ENCODE measurements at regions not wholly inside any gene's neighbourhood (a gene's known extent, or its start where the extent isn't known, plus 50 kb on each side); places are given as distances from the start of the nearest gene placed in this dataset.
"Not testable (repeated sequence)": the region's sequence is repeated elsewhere in the genome, so short reads cannot be mapped to it uniquely, and the experiment has no call there.

DNA sequence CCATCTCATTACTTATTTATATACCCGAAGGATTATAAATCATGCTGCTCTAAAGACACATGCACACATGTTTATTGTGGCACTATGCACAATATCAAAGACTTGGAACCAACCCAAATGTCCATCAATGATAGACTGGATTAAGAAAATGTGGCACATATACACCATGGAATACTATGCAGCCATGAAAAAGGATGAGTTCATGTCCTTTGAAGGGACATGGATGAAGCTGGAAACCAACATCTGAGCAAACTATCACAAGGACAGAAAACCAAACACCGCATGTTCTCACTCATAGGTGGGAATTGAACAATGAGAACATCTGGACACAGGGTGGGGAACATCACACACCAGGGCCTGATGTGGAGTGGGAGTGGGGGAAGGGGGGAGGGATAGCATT lies 645.0 kb upstream of the CDH10 start:
- H3K36me3 ChIP-seq (ENCODE audit: control insufficient read depth, insufficient read depth, low read length, severe bottlenecking); H3K27me3 ChIP-seq (replicated peaks; ENCODE audit: control insufficient read depth, insufficient read depth, low read length); H3K9ac ChIP-seq (ENCODE audit: low read length); H3K4me1 ChIP-seq (ENCODE audit: control insufficient read depth, insufficient read depth, low read length); DNase-seq (ENCODE audit: low read depth); H3K9me3 ChIP-seq (ENCODE audit: control insufficient read depth, low read length); H3K4me3 ChIP-seq (ENCODE audit: low read length): not testable (repeated sequence)

DNA sequence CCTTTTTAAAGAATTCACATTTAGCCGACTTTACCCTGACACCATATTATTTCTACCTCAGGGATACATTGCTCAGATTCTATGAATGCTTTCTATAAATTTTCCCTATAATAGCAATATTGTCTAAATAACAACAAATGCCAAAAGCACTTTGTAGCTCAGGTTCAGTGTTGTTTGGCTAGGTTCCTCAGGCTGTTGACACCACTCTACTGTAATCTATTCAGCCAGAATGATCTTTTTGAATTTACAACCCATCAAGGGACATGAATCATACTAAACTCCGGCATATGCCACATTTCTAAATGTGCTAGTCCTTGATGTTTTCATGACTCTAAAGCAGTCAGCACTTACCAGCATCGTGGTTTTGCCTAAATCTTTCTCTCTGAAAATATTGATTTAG lies 641.5 kb upstream of the CDH10 start:
- Histone ChIP-seq H3K4me1 (ENCODE audit: control insufficient read depth, insufficient read depth, low read length) (no peaks in the 10 kb centered on the region), H3K4me3 (ENCODE audit: low read length) (no peak overlapping the region), H3K27me3 (replicated peaks; ENCODE audit: control insufficient read depth, insufficient read depth, low read length) (no peaks in the 10 kb centered on the region), H3K36me3 (ENCODE audit: control insufficient read depth, insufficient read depth, low read length, severe bottlenecking) (no peaks in the 10 kb centered on the region), H3K9me3 (ENCODE audit: control insufficient read depth, low read length) (no peaks in the 10 kb centered on the region), H3K9ac (ENCODE audit: low read length) (no peak overlapping the region)
- DNase-seq (ENCODE audit: low read depth): no peak

DNA sequence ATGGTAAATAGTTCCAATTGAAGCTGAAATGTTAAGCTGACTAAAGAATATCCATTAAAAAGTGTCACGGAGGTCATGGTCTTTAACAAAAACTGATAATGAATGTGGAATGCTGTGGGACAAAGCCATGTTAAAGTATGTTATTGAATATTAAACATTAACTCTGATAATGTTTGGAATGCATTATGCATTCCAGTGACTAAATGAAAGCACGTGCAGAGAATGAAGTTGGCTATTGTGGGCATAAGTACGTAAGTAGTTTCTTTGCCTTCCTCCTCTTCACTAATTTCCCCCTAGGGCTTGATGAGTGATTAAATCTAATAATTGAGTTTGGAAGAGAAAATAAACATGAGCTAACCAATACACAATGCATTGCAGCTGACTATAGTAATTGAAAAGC lies 640.4 kb upstream of the CDH10 start:
- Histone ChIP-seq H3K9ac (ENCODE audit: low read length) (no peak overlapping the region), H3K4me3 (ENCODE audit: low read length) (no peak overlapping the region), H3K27me3 (replicated peaks; ENCODE audit: control insufficient read depth, insufficient read depth, low read length) (no peaks in the 10 kb centered on the region), H3K36me3 (ENCODE audit: control insufficient read depth, insufficient read depth, low read length, severe bottlenecking) (no peaks in the 10 kb centered on the region), H3K9me3 (ENCODE audit: control insufficient read depth, low read length) (peaks cover 2% of the 10 kb centered on the region), H3K4me1 (ENCODE audit: control insufficient read depth, insufficient read depth, low read length) (no peaks in the 10 kb centered on the region)
- DNase-seq (ENCODE audit: low read depth): no peak

DNA sequence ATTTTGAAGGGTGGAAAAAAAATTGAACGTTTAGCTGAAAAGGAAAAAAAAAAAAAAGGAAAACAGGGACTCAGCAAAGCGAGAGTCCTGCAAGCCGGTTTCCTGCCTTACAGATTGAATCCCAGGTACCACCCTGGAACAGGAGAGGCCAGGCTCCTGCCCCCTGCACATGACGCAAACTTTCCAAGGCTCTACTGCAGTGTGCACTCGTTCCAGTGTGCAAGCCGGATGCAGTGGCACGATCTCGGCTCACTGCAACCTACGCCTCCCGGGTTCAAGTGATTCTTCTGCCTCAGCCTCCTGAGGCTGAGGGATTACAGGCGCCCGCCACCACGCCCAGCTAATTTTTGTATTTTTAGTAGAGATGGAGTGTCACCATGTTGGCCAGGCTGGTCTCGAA lies 618.7 kb upstream of the CDH10 start:
- not testable (repeated sequence) for DNase-seq (ENCODE audit: low read depth); H3K27me3 ChIP-seq (replicated peaks; ENCODE audit: control insufficient read depth, insufficient read depth, low read length); H3K4me3 ChIP-seq (ENCODE audit: low read length); H3K9ac ChIP-seq (ENCODE audit: low read length); H3K36me3 ChIP-seq (ENCODE audit: control insufficient read depth, insufficient read depth, low read length, severe bottlenecking); H3K4me1 ChIP-seq (ENCODE audit: control insufficient read depth, insufficient read depth, low read length)
- peaks cover 19% of the 10 kb centered on the region for H3K9me3 ChIP-seq (ENCODE audit: control insufficient read depth, low read length)

DNA sequence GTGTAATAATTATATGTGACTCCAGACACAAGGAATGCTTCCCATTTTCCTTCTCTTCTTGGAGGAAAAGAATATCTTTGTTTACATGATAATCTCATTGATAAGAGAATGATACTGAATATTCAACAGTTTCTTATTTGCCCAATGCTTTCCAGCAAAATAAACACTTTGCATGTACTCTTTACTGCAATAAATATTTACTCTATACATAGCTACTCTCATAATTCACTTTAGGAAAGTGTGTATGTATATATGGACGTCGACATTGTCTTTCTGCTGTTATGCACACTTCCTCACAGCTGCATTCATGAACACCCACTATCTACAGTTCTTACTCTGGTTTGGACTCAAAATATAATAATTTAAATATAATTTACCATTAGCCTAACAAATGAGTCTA lies 617.4 kb upstream of the CDH10 start:
- DNase-seq (ENCODE audit: low read depth): no peak
- Histone ChIP-seq H3K9ac (ENCODE audit: low read length) (no peak overlapping the region), H3K36me3 (ENCODE audit: control insufficient read depth, insufficient read depth, low read length, severe bottlenecking) (no peaks in the 10 kb centered on the region), H3K9me3 (ENCODE audit: control insufficient read depth, low read length) (peaks cover 7% of the 10 kb centered on the region), H3K27me3 (replicated peaks; ENCODE audit: control insufficient read depth, insufficient read depth, low read length) (no peaks in the 10 kb centered on the region), H3K4me3 (ENCODE audit: low read length) (no peak overlapping the region), H3K4me1 (ENCODE audit: control insufficient read depth, insufficient read depth, low read length) (no peaks in the 10 kb centered on the region)

DNA sequence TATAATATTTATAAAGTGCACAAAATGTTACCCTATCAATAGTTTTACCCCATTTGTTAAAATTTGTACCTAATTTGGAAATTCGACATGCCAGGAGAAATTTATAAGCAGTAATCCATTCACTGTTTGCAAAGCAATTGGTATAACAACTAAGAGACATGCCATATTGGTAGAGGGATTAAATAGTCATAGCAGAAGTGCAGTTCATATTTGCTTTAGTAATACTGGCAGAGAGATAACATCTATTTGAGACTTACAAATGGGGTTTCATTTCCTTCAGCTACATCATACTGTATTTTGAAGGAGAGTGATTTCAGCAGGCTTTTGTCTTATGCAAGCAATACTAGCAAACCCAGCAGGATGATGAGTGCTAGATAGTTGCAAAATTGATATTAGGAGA lies 610.4 kb upstream of the CDH10 start:
- Histone ChIP-seq H3K4me3 (ENCODE audit: low read length) (no peak overlapping the region), H3K4me1 (ENCODE audit: control insufficient read depth, insufficient read depth, low read length) (no peaks in the 10 kb centered on the region), H3K9ac (ENCODE audit: low read length) (no peak overlapping the region), H3K9me3 (ENCODE audit: control insufficient read depth, low read length) (no peaks in the 10 kb centered on the region), H3K27me3 (replicated peaks; ENCODE audit: control insufficient read depth, insufficient read depth, low read length) (no peaks in the 10 kb centered on the region), H3K36me3 (ENCODE audit: control insufficient read depth, insufficient read depth, low read length, severe bottlenecking) (no peaks in the 10 kb centered on the region)
- DNase-seq (ENCODE audit: low read depth): no peak

DNA sequence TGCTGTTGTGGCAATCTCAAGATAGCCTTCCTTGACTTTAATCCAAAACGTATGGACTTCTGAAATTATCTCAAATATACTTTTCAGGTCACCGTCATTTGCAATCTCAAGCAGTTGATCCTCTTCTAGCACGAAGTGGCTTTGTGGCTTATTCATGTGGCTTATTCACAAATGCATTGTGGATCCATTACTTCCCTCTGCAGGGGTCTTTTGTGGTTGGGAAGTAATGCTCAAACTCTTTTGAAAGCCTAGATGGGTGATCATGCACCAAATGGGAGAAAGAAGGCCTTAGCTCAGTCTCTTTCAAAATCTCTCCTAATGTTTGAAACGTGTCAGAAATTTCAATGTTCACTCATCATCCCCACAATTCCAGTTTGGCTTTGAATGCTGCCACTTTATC lies 597.2 kb upstream of the CDH10 start:
- Histone ChIP-seq H3K4me3 (ENCODE audit: low read length) (no peak overlapping the region), H3K36me3 (ENCODE audit: control insufficient read depth, insufficient read depth, low read length, severe bottlenecking) (no peaks in the 10 kb centered on the region), H3K9ac (ENCODE audit: low read length) (no peak overlapping the region), H3K27me3 (replicated peaks; ENCODE audit: control insufficient read depth, insufficient read depth, low read length) (no peaks in the 10 kb centered on the region), H3K9me3 (ENCODE audit: control insufficient read depth, low read length) (no peaks in the 10 kb centered on the region), H3K4me1 (ENCODE audit: control insufficient read depth, insufficient read depth, low read length) (no peaks in the 10 kb centered on the region)
- DNase-seq (ENCODE audit: low read depth): no peak

DNA sequence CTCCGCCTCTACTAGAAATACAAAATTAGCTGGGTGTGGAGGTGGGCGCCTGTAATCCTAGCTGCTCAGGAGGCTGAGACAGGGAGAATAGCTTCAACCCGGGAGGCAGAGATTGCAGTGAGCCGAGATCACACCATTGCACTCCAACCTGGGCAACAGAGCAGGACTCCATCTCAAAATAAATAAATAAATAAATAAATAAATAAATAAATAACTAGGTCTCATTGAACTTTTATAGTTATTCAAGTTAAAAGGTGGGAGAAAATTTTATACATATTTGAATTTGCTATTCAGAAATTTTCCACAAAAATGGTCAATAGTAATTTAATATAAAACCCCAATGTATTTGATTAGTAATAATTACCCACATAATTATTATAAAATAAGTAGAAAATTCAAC lies 593.9 kb upstream of the CDH10 start:
- not testable (repeated sequence) for H3K27me3 ChIP-seq (replicated peaks; ENCODE audit: control insufficient read depth, insufficient read depth, low read length); H3K4me1 ChIP-seq (ENCODE audit: control insufficient read depth, insufficient read depth, low read length); H3K36me3 ChIP-seq (ENCODE audit: control insufficient read depth, insufficient read depth, low read length, severe bottlenecking); H3K9ac ChIP-seq (ENCODE audit: low read length); H3K4me3 ChIP-seq (ENCODE audit: low read length); H3K9me3 ChIP-seq (ENCODE audit: control insufficient read depth, low read length); DNase-seq (ENCODE audit: low read depth)

DNA sequence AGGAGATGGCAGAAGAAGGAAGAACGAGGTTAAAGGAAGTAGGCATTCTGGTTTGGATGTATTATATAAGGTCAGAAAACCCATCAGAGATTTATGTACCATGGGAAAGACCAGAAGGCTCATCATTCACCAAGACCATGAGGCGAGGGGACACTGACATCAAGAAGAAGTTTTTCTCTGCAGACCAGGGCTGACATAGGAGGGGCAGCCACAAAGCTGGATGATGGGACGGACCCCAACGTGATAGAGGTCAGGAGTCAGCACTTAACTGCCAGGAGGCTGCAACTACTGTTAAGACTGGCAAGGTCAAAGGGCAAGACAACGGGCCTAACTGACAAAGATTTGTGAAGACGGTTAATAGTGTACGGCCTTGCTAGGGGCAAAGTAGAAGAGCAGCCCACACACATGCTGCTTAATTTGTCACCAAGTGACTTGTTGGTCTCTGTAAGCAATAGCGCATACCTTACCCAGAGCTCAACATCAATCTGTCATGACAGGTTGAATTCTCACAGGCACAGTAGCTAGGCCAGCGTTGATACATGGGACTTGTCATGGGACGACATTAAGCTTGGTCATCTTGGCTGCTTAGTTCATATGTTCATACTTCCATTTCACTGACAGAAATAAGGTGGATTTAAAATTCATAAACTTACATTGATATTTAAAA lies 579.7 kb upstream of the CDH10 start:
- no peak for DNase-seq (ENCODE audit: low read depth)
- Histone ChIP-seq H3K9ac (ENCODE audit: low read length) (no peak overlapping the region), H3K9me3 (ENCODE audit: control insufficient read depth, low read length) (no peaks in the 10 kb centered on the region), H3K36me3 (ENCODE audit: control insufficient read depth, insufficient read depth, low read length, severe bottlenecking) (no peaks in the 10 kb centered on the region), H3K27me3 (replicated peaks; ENCODE audit: control insufficient read depth, insufficient read depth, low read length) (no peaks in the 10 kb centered on the region), H3K4me1 (ENCODE audit: control insufficient read depth, insufficient read depth, low read length) (no peaks in the 10 kb centered on the region), H3K4me3 (ENCODE audit: low read length) (no peak overlapping the region)

DNA sequence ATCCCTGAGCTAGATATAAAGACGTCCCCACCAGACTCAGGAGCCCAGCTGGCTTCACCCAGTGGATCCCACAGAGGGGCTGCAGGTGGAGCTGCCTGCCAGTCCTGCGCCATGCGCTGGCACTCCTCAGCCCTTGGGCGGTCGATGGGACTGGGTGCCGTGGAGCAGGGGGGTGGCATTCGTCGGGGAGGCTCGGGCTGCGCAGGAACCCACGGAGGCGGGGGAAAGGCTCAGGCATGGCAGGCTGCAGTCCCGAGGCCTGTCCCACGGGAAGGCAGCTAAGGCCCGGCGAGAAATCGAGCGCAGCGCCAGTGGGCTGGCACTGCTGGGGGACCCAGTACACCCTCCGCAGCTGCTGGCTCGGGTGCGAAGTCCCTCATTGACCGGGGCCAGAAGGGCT lies 555.1 kb upstream of the CDH10 start:
- not testable (repeated sequence) for H3K9ac ChIP-seq (ENCODE audit: low read length); H3K9me3 ChIP-seq (ENCODE audit: control insufficient read depth, low read length); DNase-seq (ENCODE audit: low read depth); H3K36me3 ChIP-seq (ENCODE audit: control insufficient read depth, insufficient read depth, low read length, severe bottlenecking); H3K27me3 ChIP-seq (replicated peaks; ENCODE audit: control insufficient read depth, insufficient read depth, low read length); H3K4me3 ChIP-seq (ENCODE audit: low read length); H3K4me1 ChIP-seq (ENCODE audit: control insufficient read depth, insufficient read depth, low read length)

DNA sequence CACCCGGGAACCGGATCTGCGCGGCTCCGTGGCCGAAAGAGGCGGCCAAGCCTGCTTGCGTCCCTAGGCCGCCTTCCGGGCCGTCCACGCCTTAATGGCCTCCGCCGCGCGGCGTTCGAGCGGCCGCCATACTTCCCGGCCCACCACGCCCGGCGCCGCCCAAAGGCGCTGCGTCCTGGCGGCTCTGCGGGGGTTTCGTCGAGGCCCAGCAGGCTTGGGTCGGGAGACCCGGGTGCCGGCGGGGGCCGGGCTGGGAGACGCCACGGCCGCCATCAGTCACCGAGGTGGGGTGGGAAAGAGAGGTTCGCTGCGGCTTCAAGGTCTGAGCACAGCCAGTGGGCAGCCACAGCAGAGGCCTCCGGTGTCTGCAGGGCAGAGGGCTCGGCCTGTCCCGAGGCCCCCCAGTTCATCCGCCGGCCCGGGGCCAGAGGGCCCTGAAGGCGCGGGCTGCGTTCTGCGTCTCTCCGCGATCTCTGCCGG lies 545.8 kb upstream of the CDH10 start:
- no peaks in the 10 kb centered on the region for H3K36me3 ChIP-seq (ENCODE audit: control insufficient read depth, insufficient read depth, low read length, severe bottlenecking)
- H3K4me3 ChIP-seq (ENCODE audit: low read length): no peak overlapping the region
- no peak for DNase-seq (ENCODE audit: low read depth)
- H3K9me3 ChIP-seq (ENCODE audit: control insufficient read depth, low read length): peaks cover 4% of the 10 kb centered on the region
- H3K9ac ChIP-seq (ENCODE audit: low read length): no peak overlapping the region
- no peaks in the 10 kb centered on the region for H3K27me3 ChIP-seq (replicated peaks; ENCODE audit: control insufficient read depth, insufficient read depth, low read length)
- H3K4me1 ChIP-seq (ENCODE audit: control insufficient read depth, insufficient read depth, low read length): no peaks in the 10 kb centered on the region

DNA sequence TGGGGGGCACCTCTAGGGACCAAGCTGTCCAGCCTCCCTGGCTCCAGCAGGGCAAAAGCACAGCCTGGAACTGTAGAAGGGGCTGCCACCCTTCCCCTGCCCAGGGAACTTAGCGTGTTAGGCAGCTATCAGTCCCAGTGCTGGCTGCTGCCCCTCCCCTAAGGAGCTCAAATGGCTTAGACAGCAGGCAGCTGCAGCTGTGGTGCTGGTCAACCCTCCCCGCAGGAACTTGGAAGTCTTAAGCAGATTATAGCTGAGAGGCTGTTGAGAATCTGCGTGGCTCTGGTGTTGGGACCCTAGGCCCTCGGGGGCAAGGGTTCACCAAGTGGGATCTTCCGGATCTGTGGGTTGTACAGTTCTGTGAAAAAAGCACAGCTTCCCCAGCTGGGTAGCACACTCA lies 536.5 kb upstream of the CDH10 start:
- Histone ChIP-seq H3K9ac (ENCODE audit: low read length) (no peak overlapping the region), H3K27me3 (replicated peaks; ENCODE audit: control insufficient read depth, insufficient read depth, low read length) (no peaks in the 10 kb centered on the region), H3K4me3 (ENCODE audit: low read length) (no peak overlapping the region), H3K4me1 (ENCODE audit: control insufficient read depth, insufficient read depth, low read length) (no peaks in the 10 kb centered on the region), H3K9me3 (ENCODE audit: control insufficient read depth, low read length) (peaks cover 5% of the 10 kb centered on the region), H3K36me3 (ENCODE audit: control insufficient read depth, insufficient read depth, low read length, severe bottlenecking) (no peaks in the 10 kb centered on the region)
- DNase-seq (ENCODE audit: low read depth): no peak
